Dendritic cell treated with granulocyte-macrophage colony-stimulating factor and Interleukin-4, amounts not matched to agents 40 ng/mL and 50 ng/mL, for 4 days (primary cell): ENCODE measurements at regions not wholly inside any gene's neighbourhood (a gene's known extent, or its start where the extent isn't known, plus 50 kb on each side); places are given as distances from the start of the nearest gene placed in this dataset.

Experiments
- H3K27ac Mint-ChIP-seq: one replicate; pipeline ENCODE4 v1.8.0; 2022; ENCODE audit warnings: mild to moderate bottlenecking, mixed read lengths
- H3K27me3 Mint-ChIP-seq: one replicate; pipeline ENCODE4 v1.8.0; 2022; ENCODE audit warnings: mild to moderate bottlenecking, mixed read lengths
- H3K36me3 Mint-ChIP-seq: one replicate; pipeline ENCODE4 v1.8.0; 2022; ENCODE audit warnings: low read depth, mixed read lengths
- H3K4me1 Mint-ChIP-seq: one replicate; pipeline ENCODE4 v1.8.0; 2022; ENCODE audit warnings: low read depth, mixed read lengths
- H3K4me3 Mint-ChIP-seq: one replicate; pipeline ENCODE4 v1.8.0; 2022; ENCODE audit warnings: mild to moderate bottlenecking, moderate library complexity, mixed read lengths
- H3K9me3 Mint-ChIP-seq: one replicate; pipeline ENCODE4 v1.8.0; 2022; ENCODE audit warnings: mixed read lengths
- intact Hi-C: fragments of 100-400 bp; cut with micrococcal nuclease; formaldehyde crosslinking; loops from one replicate; pipeline ENCODE4 v1.15.0; 2022

DNA sequence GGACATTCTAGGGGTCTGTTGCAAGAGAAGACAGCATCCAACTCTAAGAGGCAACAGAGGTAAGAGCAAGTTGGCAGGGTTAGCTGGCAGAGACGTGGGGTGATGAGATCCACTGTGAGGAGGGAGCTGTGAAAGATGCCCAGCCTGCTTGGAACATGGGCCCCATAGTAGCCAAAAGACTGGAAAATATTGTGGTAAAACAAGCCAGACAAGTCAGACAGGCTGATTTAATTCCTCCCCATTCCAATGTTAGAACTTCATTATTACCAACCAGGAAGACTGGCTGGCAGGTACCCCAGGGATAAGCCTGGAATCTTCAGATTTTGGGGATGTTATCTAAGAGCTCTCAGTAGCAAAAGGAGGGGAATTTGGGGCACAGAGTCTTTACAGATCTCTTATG, 181.3 kb downstream of the SEC61B start:
- H3K27me3 Mint-ChIP-seq, result peaks cover 3% of the 10 kb centered on the region
- H3K4me1 Mint-ChIP-seq, result peaks cover 24% of the 10 kb centered on the region
- no peak overlapping the region for H3K27ac Mint-ChIP-seq
- intact Hi-C loops, result no loop called here
- H3K36me3 Mint-ChIP-seq, result no peaks in the 10 kb centered on the region
- H3K9me3 Mint-ChIP-seq, result no peaks in the 10 kb centered on the region
- H3K4me3 Mint-ChIP-seq, result no peak overlapping the region

DNA sequence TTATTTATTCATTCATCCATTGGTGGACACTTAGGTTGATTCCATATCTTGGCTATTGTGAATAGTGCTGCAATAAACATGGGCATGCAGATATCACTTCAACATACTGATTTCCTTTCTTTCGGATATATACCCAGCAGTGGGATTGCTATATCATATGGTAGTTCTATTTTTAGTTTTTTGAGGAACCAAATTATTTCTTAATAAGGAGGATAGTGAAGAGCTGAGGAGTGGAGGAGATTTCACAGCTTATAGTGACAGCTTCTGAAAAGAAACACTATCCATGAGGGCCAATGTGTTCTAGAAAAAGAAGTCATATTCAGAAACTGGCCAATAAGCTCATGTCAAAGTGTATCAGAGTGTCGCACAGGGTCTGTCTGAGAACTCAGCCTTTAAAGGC, 183.3 kb downstream of the SEC61B start:
- Mint-ChIP-seq H3K36me3 (no peaks in the 10 kb centered on the region), H3K27ac (no peak overlapping the region), H3K4me1 (peaks cover 24% of the 10 kb centered on the region), H3K27me3 (peaks cover 3% of the 10 kb centered on the region), H3K4me3 (no peak overlapping the region), H3K9me3 (no peaks in the 10 kb centered on the region)
- intact Hi-C loops, result no loop called here

DNA sequence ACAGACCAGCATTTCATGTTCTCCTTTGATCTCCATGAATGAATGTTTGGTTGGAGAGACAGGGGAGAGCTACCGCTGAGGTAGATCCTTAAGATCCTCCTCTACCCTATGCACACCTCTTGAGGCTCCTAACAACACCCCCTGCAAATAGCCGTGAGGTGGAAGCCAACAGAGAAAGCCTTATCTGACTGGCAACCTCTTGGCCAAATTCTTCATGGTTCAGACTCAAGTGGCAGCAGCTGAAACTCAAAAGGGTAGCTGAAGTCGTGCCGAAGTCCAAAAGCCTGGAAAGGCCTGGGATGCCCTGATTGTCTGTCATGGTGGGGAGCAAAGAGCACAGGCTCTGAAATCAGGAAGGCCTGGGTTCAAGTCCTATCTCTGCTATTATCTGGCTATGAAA, 184.9 kb downstream of the SEC61B start:
- no peak overlapping the region for H3K27ac Mint-ChIP-seq
- intact Hi-C loops, result no loop called here
- H3K36me3 Mint-ChIP-seq, result no peaks in the 10 kb centered on the region

DNA sequence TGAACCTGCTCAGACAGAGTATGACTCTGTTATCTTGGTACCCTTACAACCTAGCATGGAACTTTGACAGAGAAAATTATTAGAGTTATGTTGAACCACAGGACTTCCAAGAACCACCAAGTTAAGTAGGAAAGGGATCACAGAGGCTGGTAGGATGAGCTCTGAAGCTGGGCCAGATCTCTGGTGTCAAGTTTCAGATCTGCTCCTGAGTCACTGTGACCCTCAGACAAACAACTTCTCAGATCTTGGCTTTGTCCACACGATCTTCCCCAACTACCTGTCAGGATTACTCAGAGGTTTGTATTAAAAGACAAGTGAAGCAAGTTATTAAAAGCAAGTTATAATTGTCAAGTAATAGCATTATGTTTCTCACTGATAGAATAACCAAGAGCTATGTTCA, 189.0 kb downstream of the SEC61B start:
- H3K4me1 Mint-ChIP-seq, result peaks cover 8% of the 10 kb centered on the region
- intact Hi-C loops, result loop anchor here (10.0 kb wide), 1 partner anchor 54 kb away; no protein-coding TSS in a partner anchor
- no peaks in the 10 kb centered on the region for H3K27me3 Mint-ChIP-seq
- no peak overlapping the region for H3K27ac Mint-ChIP-seq
- H3K36me3 Mint-ChIP-seq, result no peaks in the 10 kb centered on the region
- H3K9me3 Mint-ChIP-seq, result peaks cover 9% of the 10 kb centered on the region
- no peak overlapping the region for H3K4me3 Mint-ChIP-seq

More for the DNA sequence above, 184.9 kb downstream of the SEC61B start:
- peaks cover 3% of the 10 kb centered on the region for H3K27me3 Mint-ChIP-seq
- peaks cover 9% of the 10 kb centered on the region for H3K9me3 Mint-ChIP-seq
- H3K4me1 Mint-ChIP-seq, result peaks cover 24% of the 10 kb centered on the region
- H3K4me3 Mint-ChIP-seq, result no peak overlapping the region

DNA sequence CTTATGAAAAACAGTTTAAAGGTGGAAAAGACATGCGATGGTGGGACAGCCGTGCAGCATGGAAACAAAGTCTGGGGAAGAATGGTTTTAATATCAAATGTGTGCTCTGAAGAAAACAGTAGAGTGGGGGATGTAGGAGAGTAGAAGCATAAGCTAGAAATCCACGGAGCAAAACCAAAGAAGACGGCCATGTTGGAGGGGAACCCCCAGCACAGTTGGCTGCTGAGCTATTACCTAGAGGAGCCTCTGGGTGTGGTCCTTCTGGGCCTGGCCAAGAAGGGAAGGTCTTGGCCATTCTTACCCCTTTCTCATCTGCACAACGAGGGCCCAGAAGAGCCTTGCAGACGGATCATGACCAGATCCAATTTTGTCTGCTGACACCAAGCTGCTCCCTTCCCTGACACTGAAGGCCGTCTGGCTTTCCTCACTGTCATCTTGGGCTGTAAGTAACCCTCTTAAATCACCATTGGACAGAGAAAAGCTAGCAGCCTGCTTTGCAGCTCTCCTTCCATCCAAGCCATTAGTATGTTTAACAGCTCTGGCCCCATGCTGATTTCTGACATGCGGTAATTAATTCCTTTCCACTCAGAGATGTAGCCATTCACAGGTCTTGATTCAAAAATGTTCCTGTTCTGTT, 189.5 kb downstream of the SEC61B start:
- H3K9me3 Mint-ChIP-seq, result peaks cover 9% of the 10 kb centered on the region
- peaks cover 8% of the 10 kb centered on the region for H3K4me1 Mint-ChIP-seq
- no peak overlapping the region for H3K27ac Mint-ChIP-seq
- intact Hi-C loops, result loop anchor here (10.0 kb wide), 1 partner anchor 53 kb away; no protein-coding TSS in a partner anchor
- no peaks in the 10 kb centered on the region for H3K27me3 Mint-ChIP-seq
- H3K36me3 Mint-ChIP-seq, result no peaks in the 10 kb centered on the region
- no peak overlapping the region for H3K4me3 Mint-ChIP-seq

DNA sequence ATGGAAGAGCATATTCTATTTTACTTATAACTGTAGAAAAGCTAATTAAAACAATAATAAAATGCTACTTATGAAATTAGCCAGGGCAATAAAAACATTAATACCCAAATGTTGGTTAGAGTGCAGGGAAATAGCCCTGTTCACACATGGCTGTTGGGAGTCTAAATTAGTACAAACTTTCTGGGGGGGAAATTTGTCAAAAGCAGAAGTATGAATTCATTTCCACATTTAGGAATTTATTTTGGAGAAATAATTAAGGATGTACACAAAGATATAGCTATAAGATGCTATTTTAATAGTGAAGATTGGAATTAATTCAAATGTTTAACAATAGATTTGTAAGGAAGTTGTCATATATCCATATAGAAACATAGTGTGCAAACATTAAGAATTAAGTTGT, 190.5 kb downstream of the SEC61B start:
- Mint-ChIP-seq H3K36me3 (no peaks in the 10 kb centered on the region), H3K27me3 (no peaks in the 10 kb centered on the region), H3K9me3 (peaks cover 9% of the 10 kb centered on the region), H3K4me1 (peaks cover 8% of the 10 kb centered on the region), H3K4me3 (no peak overlapping the region), H3K27ac (no peak overlapping the region)
- intact Hi-C loops, result loop anchor here (10.0 kb wide), 1 partner anchor 52 kb away; no protein-coding TSS in a partner anchor

DNA sequence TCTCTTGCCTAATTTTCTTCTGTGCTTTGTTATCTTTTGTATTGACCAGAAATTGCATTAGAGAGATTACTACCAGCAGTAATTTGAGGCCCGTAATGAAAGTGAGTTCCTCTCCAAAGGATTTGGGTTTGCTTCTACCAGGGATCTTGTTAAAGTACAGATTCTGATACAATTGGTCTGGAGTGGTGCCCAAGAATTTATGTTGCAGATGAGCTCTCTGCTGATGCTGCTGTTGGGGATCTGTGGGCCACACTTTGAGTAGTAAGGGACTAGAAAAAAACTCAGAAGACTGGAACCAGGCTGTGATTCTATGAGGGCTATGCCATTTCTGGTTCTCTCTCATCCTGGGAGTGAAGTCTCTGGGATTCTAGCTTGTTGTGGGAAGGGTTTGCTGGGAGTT, 192.2 kb downstream of the SEC61B start:
- peaks cover 9% of the 10 kb centered on the region for H3K9me3 Mint-ChIP-seq
- H3K27ac Mint-ChIP-seq, result no peak overlapping the region
- intact Hi-C loops, result loop anchor here (10.0 kb wide), 1 partner anchor 50 kb away; no protein-coding TSS in a partner anchor
- no peak overlapping the region for H3K4me3 Mint-ChIP-seq
- H3K27me3 Mint-ChIP-seq, result no peaks in the 10 kb centered on the region
- no peaks in the 10 kb centered on the region for H3K36me3 Mint-ChIP-seq
- H3K4me1 Mint-ChIP-seq, result peaks cover 8% of the 10 kb centered on the region

DNA sequence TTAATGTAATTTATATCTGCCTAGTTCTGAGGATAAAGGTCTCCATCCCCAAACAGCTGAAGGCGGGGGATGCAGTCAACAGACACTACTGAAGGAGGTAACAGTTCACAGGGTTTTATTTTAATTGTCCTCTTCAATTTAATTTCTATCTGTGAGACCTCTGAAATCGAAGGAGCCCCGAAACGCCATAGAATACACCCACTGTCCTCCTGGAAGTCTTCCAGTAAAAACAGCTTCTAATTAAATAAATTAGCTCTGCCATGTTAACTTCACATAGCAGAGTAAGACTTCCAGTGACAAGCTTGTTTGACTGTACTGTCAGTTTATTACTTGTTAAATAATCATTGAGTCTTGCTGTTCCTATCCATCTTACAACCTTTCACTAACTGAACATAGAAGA, 193.5 kb downstream of the SEC61B start:
- Mint-ChIP-seq H3K27ac (no peak overlapping the region), H3K9me3 (peaks cover 9% of the 10 kb centered on the region), H3K36me3 (no peaks in the 10 kb centered on the region), H3K27me3 (no peaks in the 10 kb centered on the region), H3K4me3 (no peak overlapping the region), H3K4me1 (peaks cover 8% of the 10 kb centered on the region)
- intact Hi-C loops, result loop anchor here (10.0 kb wide), 1 partner anchor 49 kb away; no protein-coding TSS in a partner anchor

DNA sequence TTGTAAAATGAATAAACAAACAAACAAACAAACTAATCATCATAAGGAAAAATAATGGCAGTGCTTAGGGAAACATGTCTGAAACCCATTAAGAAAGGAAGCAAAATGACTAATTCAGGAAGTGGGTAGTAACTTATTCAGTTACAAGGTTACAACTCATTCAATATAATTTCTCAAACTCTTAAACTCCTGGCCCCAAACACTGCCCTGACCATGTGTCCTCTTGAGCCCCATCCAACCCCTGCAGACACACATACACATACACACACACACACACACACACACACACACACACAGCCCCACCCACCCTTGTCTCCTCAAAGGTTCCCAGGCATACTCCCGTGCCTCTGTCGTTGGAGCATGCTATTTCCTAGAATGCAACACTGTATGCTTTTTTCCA, 193.9 kb downstream of the SEC61B start:
- peaks cover 8% of the 10 kb centered on the region for H3K9me3 Mint-ChIP-seq
- intact Hi-C loops, result loop anchor here (10.0 kb wide), 1 partner anchor 49 kb away; no protein-coding TSS in a partner anchor
- no peaks in the 10 kb centered on the region for H3K36me3 Mint-ChIP-seq
- no peaks in the 10 kb centered on the region for H3K27me3 Mint-ChIP-seq
- H3K4me3 Mint-ChIP-seq, result no peak overlapping the region
- H3K27ac Mint-ChIP-seq, result no peak overlapping the region
- peaks cover 8% of the 10 kb centered on the region for H3K4me1 Mint-ChIP-seq

DNA sequence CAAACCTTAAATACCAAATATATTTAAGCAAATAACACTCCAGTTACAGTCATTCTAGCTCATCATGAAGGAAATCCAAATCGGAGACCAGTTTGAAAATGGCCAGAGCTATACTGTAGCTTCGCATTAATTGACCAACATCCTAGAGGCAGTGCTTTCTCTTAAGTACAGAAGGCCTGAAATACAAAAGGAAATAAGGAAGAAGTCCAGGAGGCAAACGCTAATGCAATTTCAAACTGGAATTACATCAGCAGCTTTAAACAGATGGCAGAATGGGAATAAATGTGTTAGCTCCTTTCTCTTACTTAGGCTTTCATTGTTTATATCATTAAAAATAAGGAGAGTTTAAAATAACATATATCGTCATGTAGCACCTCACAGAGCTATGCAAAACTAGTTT, 197.0 kb downstream of the SEC61B start:
- H3K4me3 Mint-ChIP-seq, result no peak overlapping the region
- intact Hi-C loops, result loop anchor here (10.0 kb wide), 1 partner anchor 46 kb away; no protein-coding TSS in a partner anchor

DNA sequence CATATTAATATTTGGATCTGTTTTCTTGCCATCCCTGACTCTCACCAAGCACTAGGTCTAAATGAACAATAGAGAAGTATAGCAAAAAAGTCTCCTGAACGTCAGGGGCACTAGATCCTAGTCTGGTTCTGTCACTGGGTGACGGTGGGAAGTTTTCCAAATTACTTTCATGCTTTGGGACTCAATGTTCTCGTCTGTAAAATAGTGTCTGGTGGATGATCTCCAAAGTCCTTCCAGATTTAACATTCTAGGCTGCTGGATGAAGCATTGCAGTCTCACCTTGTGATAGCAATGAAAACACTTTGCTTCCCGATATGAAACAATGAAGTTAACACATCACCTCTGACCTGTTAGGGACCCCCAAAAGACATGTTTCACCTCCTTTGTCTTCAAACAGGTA, 199.3 kb downstream of the SEC61B start:
- no peaks in the 10 kb centered on the region for H3K9me3 Mint-ChIP-seq
- no peak overlapping the region for H3K27ac Mint-ChIP-seq
- intact Hi-C loops, result no loop called here
- peaks cover under 1% of the 10 kb centered on the region for H3K4me1 Mint-ChIP-seq
- no peaks in the 10 kb centered on the region for H3K36me3 Mint-ChIP-seq
- H3K4me3 Mint-ChIP-seq, result no peak overlapping the region
- H3K27me3 Mint-ChIP-seq, result peaks cover 5% of the 10 kb centered on the region

More for the DNA sequence above, 197.0 kb downstream of the SEC61B start:
- peaks cover 2% of the 10 kb centered on the region for H3K27me3 Mint-ChIP-seq
- H3K4me1 Mint-ChIP-seq, result peaks cover 8% of the 10 kb centered on the region
- H3K9me3 Mint-ChIP-seq, result no peaks in the 10 kb centered on the region
- no peaks in the 10 kb centered on the region for H3K36me3 Mint-ChIP-seq
- no peak overlapping the region for H3K27ac Mint-ChIP-seq

DNA sequence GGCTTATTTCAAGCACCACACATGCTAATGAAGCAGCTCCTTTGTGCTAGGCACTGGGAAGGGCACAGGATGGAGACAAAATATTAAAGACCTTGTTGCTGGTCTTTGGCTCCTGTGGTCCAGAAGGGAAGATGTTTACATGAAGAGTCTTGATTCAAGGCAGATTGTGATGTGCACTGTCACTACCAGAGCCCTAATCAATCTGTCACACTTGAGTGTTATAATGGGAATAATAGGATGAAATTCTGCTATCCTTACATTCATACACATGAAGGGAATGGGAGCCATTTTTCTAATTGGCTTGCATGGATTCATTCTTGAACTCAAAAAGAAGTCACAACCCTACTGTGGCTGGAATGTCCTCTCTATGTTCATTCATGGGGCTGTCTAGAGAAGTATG, 203.0 kb downstream of the SEC61B start:
- H3K27ac Mint-ChIP-seq, result no peak overlapping the region
- peaks cover 10% of the 10 kb centered on the region for H3K9me3 Mint-ChIP-seq
- peaks cover 18% of the 10 kb centered on the region for H3K4me1 Mint-ChIP-seq
- intact Hi-C loops, result no loop called here
- peaks cover 6% of the 10 kb centered on the region for H3K27me3 Mint-ChIP-seq
- no peaks in the 10 kb centered on the region for H3K36me3 Mint-ChIP-seq
- no peak overlapping the region for H3K4me3 Mint-ChIP-seq

DNA sequence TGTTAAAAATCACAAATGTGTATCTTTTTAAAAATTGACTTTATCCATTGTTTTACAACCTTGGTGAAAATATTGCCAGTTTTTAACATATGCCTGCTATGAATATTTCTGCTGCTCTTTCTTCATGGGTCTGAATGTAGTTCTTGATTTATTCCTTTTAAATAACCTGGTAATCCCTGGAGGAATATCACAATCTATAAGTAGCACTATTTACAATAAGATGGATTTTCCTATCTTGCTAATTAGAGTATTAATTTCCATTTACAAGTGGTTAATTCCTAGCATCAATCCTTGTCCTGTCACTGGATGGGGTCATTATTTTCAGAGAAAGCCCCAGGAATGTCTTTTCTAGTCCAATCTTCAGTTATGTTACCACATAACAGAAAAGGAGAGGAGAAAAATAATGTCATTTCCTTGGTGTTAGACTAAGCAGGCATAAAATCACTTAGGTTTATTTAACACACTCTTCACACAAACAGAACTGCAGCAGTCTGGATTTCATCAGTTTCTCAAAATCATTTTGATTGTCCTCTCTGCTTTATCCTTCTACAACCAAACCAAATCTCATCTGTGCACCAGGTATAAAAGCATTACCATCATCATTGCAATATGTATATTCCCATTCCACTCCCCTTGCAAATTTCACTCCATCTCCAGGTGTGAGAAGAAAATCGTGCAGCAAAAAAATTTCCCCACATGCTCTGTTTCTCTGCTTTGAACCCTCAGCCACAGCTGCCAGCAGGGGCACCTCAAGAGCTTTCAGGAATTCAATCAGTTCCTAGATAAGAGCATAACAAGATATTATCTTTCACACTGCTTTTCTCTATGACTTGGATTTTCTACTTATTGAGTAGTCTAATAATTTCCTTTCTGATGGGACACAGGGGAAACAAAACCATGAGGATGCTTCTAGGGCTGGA, 204.1 kb downstream of the SEC61B start:
- H3K27me3 Mint-ChIP-seq, result peaks cover 6% of the 10 kb centered on the region
- H3K4me3 Mint-ChIP-seq, result no peak overlapping the region
- H3K9me3 Mint-ChIP-seq, result peaks cover 10% of the 10 kb centered on the region
- H3K27ac Mint-ChIP-seq, result no peak overlapping the region
- intact Hi-C loops, result no loop called here
- H3K4me1 Mint-ChIP-seq, result peaks cover 25% of the 10 kb centered on the region
- no peaks in the 10 kb centered on the region for H3K36me3 Mint-ChIP-seq

DNA sequence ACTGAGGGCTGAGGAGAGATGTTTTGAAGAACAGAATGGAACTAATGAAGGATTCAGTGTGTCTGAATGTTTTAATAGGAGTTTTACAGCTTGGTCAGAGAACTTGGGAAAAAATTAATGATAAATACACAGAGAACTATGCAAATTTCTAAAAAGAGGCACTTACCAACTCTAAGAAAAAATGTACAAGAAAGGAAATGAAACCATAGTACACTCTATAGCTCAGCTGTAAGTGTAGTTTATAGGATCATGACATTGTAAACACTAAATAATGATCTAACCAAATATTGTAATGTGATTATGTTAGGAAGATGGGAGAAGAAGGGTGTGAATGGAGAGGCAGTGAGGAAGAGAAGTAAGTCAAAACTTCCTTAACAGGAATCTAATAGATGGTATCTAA, 205.2 kb downstream of the SEC61B start:
- Mint-ChIP-seq H3K4me3 (no peak overlapping the region), H3K36me3 (no peaks in the 10 kb centered on the region), H3K4me1 (peaks cover 25% of the 10 kb centered on the region), H3K27me3 (peaks cover 6% of the 10 kb centered on the region), H3K9me3 (peaks cover 10% of the 10 kb centered on the region), H3K27ac (no peak overlapping the region)
- intact Hi-C loops, result no loop called here
